COR-L47 (cell line): ENCODE measurements at regions not wholly inside any gene's neighbourhood (a gene's known extent, or its start where the extent isn't known, plus 50 kb on each side); places are given as distances from the start of the nearest gene placed in this dataset.
"Not testable (repeated sequence)": the region's sequence is repeated elsewhere in the genome, so short reads cannot be mapped to it uniquely, and the experiment has no call there.

ENCODE experiments used
- DNase-seq: peaks from one replicate; lab custom pipeline; 2025; lab: John Stamatoyannopoulos, UW

DNA sequence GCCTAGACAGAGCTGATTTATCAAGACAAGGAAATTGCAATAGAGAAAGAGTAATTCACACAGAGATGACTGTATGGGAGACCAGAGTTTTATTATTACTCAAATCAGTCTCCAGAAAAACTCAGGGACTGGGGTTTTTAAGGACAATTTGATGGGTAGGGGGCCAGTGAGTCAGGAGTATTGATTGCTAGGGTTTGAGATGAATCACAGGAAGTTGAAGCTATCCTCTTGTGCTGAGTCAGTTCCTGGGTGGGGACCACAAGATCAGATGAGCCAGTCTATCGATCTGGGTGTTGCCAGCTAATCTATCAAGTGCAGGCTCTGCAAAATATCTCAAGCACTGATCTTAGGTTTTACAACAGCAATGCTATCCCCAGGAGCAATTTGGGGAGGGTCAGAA lies 87.4 kb upstream of the TGIF2LY start:
- not testable (repeated sequence) for DNase-seq

DNA sequence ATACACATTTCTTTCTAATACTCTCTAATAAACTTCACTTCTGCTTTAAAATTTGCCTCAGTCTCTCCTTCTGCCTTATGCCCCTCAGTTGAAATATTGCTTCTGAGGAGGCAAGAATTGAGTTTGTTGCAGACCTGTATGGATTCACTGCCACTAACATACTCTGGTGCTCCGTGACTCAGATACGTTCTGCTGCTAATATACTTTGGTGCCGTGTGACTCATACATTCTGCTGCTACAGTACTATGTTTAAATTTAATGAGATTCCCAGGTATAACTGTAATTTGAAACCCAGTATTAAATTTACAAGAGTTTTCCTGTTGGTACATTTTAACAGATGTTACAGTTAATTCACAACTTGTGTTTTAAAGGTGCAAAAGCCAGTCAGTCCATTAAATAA lies 84.3 kb upstream of the TGIF2LY start:
- not testable (repeated sequence) for DNase-seq

DNA sequence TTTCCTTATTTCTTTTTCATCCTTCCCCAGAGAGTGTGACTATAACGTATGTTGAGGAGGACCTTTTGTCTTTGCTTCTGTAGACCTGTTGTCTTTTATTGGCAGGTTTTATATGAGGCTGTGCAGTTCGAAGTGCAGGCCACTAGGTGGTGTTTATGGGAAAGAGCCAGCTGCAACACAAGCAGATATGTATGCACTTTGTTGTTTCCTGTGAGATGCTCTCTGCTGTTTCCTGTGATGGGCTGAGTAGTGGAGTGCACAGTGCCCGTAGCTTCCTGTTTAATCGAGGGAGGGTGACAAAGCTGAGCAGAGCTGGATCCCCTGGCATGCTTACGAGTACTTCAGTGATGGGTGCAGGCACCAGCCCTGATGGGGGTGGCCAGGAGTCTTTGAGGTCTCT lies 51.8 kb upstream of the TGIF2LY start:
- peak; percentile 0 for DNase-seq
